NCI-H82 treated with DMSO at 0.1 percent for 48 hours (cell line): ENCODE measurements at regions not wholly inside any gene's neighbourhood (a gene's known extent, or its start where the extent isn't known, plus 50 kb on each side); places are given as distances from the start of the nearest gene placed in this dataset.
"Not testable (repeated sequence)": the region's sequence is repeated elsewhere in the genome, so short reads cannot be mapped to it uniquely, and the experiment has no call there.

Source experiments
- DNase-seq: peaks from one replicate; lab custom pipeline; 2025; ENCODE audit not compliant: unreplicated experiment; lab: John Stamatoyannopoulos, UW

- no peak for DNase-seq
These were observed 58.4 kb upstream of the PPP1R12A start for GRCh38 chr12:79993106-79993862.

- DNase-seq: no peak
These were observed 56.7 kb upstream of the PPP1R12A start for GRCh38 chr12:79991586-79991985.

- not testable (repeated sequence) for DNase-seq
These were observed 55.8 kb upstream of the PPP1R12A start for GRCh38 chr12:79990509-79991338.

GRCh38 chr12:79988368-79988767, 53.5 kb upstream of the PPP1R12A start:
- no peak for DNase-seq

- DNase-seq: no peak
These were observed 52.8 kb upstream of the PPP1R12A start for GRCh38 chr12:79987731-79988130.
